Choroid plexus epithelial cell (primary cell): ENCODE measurements at regions not wholly inside any gene's neighbourhood (a gene's known extent, or its start where the extent isn't known, plus 50 kb on each side); places are given as distances from the start of the nearest gene placed in this dataset.

Source experiments
- DNase-seq: peaks from one replicate; pipeline ENCODE4 v3.0.0-alpha.2; 2010; ENCODE audit warnings: low read depth
- H3K4me3 ChIP-seq: 2 replicates; pipeline ENCODE4 v1.5.1; 2011; ENCODE audit warnings: low read depth, mild to moderate bottlenecking, control low read depth, low read length, moderate library complexity
- CTCF ChIP-seq: conservative IDR thresholded peaks from 2 replicates; pipeline ENCODE4 v1.5.1; 2011; ENCODE audit warnings: low read depth, mild to moderate bottlenecking, control low read depth, inconsistent platforms, low read length, moderate library complexity

- no peak for TF ChIP-seq CTCF
- no peak for DNase-seq
- no peak overlapping the region for H3K4me3 ChIP-seq
Observed at GRCh38 chr15:92817339-92817886, 82.7 kb upstream of the CHD2 start.

GRCh38 chr15:92818651-92819277 is 81.4 kb upstream of the CHD2 start:
- no peak for TF ChIP-seq CTCF
- peak overlapping the region; percentile 47 for H3K4me3 ChIP-seq
- DNase-seq: no peak

- peak; percentile 22 for DNase-seq
- TF ChIP-seq CTCF: no peak
- H3K4me3 ChIP-seq: peak overlapping the region; percentile 47
Observed at GRCh38 chr15:92819278-92820235, 80.6 kb upstream of the CHD2 start.

- TF ChIP-seq CTCF: no peak
- peak; percentile 94 for DNase-seq
- H3K4me3 ChIP-seq: peak overlapping the region; percentile 51
Observed at GRCh38 chr15:92820236-92821021, 79.7 kb upstream of the CHD2 start.

GRCh38 chr15:92821491-92822116 is 78.5 kb upstream of the CHD2 start:
- no peak for DNase-seq
- no peak overlapping the region for H3K4me3 ChIP-seq
- no peak for TF ChIP-seq CTCF

GRCh38 chr15:92822216-92823144 is 77.6 kb upstream of the CHD2 start:
- no peak for TF ChIP-seq CTCF
- H3K4me3 ChIP-seq: no peak overlapping the region
- no peak for DNase-seq
